Kidney capillary endothelial cell (primary cell): ENCODE measurements at regions not wholly inside any gene's neighbourhood (a gene's known extent, or its start where the extent isn't known, plus 50 kb on each side); places are given as distances from the start of the nearest gene placed in this dataset.

Experiments
- DNase-seq: peaks from one replicate; pipeline ENCODE4 v3.0.0-alpha.2; 2018; ENCODE audit warnings: low spot score

DNA sequence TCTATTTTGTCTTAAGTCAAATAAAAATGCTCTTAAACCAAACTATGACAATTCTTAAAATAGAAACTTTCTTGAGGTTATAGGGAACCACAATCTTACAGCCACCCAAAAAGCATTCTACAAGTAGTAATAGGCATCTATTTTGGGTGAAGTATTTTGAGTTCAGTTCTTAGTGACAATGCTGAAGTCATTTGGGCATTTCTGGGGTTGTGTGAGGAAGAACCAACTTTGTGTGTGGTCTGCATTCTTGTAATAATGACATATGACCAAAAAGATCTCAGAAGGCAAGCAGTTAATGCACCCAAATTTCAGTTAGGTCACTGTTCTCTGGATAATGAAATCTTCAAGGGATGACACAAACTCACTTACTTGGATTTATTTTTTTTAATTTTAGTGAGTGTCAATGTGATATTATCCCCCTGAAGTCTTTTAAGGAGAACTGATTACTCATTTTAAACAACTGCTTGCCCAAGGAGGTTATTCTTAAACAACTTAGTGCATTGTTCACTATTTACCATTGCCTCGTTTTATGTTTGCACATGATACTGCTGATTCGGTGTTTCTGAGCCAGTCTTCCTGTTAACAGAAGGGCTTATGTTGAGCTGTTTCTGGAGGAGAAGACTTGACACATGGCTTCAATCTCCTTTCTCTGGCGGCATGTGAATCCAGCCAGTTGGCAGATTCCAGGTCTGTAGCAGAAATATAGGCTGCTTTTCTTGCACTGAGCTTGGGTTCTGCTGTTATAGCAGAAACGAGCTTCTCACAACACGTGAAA lies 618.9 kb downstream of the BCKDHB start:
- DNase-seq, result no peak

DNA sequence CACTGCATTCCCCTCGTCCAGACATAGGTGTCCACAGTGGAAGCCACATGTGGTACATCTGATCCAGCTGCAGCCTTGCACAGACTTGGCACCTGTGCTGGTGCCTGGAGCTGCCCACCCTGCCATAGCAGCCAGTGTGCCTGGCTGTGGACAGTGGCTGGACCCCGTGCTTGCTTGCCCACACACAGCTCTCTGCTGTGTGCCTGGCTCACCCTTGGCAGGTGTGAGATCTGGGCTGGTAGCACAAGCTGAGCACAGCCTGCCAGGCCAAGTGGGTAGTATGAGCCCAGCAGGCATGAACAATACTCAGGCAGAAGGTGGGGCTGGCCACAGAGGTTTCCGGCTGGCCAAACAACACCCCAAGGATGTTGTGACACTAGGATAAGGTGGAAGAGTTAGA lies 614.4 kb downstream of the BCKDHB start:
- DNase-seq, result no peak

DNA sequence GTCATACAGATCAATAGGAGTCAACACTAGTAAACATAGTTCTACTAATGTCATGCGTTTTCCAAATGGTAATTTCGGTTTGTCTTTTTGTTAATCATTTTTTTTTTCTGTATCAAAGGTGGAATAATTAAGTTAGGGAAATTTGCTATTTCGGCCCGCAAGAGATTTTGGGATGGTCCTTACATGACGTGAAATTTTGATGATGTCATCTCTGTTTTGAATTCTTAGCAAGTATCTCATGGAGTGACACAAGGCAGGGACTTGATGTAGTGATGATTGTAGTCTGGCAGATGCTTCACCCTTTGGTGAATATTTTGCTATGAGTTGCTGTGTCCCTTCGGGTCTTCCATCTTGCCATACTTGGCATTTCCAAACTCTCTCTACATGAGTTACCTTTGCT lies 608.0 kb downstream of the BCKDHB start:
- DNase-seq, result no peak

- no peak for DNase-seq
Observed at GRCh38 chr6:80698459-80698858, 592.0 kb downstream of the BCKDHB start.

DNA sequence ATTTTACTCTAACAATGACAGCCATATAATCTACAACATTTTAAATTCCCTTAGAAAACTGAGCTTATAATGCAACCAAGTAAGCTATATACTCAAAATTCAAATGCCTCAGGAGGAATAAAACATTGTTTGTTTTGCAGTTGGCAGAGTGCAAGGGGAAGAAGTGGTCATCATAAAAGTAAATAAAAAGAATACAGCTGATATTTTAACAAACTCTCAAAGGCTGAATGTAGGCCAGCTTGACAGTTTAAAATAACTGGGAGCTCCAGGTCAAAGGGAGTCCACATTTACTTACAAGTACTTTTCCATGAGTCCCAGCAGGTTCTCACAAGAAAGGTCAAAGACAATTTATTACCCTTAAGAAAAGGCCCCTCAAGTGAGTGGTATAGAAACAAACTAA lies 589.8 kb downstream of the BCKDHB start:
- no peak for DNase-seq

- no peak for DNase-seq
Observed at GRCh38 chr6:80690551-80691131, 584.2 kb downstream of the BCKDHB start.

DNA sequence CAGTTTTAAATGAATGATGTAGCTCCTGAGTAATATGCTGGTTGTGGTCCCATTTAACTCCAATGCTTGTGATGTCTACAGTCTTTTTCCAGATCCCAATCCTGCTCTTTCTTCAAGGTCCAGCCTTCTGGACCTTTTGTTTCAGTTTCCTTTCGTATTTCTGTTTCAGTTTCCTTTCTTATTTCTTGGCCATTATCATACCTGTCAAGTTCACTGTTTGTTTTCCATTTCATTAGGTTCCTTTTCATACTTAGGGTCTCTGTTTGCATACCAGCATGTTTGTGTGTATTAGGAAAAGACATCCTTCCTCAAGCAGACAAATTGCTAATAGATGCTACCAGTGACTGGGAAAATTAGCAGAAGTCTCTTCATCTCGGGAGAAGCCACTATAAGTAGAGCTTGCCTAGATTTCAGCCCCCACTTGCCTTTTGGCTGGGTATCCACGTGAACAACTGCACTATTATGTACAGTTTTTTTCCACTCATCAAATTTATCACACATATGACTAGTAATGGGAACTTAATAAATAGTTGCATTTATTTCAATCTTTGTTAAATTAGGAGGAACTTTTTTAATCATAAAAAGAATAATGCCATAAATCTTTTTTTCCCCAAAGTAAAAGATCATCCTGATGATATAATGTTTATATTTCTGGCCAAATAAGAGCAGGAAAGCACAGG lies 583.4 kb downstream of the BCKDHB start:
- DNase-seq, result no peak

- no peak for DNase-seq
Observed at GRCh38 chr6:80679992-80680391, 573.5 kb downstream of the BCKDHB start.

- no peak for DNase-seq
Observed at GRCh38 chr6:80676386-80676785, 569.9 kb downstream of the BCKDHB start.

GRCh38 chr6:80674669-80675068 lies 568.2 kb downstream of the BCKDHB start:
- no peak for DNase-seq

GRCh38 chr6:80673367-80673766 lies 566.9 kb downstream of the BCKDHB start:
- no peak for DNase-seq

DNA sequence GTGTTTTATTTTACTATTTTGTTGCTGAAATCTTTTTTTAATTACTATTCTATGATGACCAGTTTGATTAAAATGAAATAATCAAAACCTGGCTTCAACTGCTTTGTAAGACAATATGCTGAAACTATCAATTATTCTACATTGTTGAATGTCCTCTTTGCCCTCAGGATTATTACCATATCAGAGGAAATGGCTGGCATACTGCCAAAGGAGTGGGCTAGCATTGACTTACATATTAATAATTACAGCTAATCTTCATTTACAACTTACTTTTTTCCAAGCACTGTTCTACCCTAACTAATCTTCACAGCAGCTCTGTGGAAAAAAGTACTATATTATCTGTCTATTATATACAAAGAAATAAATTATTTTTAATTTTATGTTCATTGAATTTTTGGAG lies 560.5 kb downstream of the BCKDHB start:
- DNase-seq, result no peak

- no peak for DNase-seq
Observed at GRCh38 chr6:80658926-80659325, 552.5 kb downstream of the BCKDHB start.

- DNase-seq, result no peak
Observed at GRCh38 chr6:80647156-80647555, 540.7 kb downstream of the BCKDHB start.

- no peak for DNase-seq
Observed at GRCh38 chr6:80643881-80644280, 537.4 kb downstream of the BCKDHB start.

DNA sequence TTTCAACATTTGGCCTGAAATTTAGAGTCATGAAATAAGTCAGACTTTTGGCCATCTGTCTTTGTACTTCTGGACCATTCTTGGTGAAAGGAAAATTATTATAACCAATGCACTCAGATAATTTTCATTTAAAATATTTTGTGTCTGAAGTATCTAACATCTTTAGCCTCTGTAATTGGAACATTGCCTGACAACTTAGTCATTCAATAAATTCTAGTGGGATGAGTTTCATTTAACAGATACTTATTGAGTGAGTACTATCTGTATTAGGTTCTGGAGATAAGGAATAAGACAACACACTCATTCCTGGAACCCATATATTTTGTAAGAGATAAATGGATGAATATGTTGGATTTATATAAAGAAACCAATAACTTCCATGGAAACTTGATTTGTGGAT lies 536.0 kb downstream of the BCKDHB start:
- no peak for DNase-seq

DNA sequence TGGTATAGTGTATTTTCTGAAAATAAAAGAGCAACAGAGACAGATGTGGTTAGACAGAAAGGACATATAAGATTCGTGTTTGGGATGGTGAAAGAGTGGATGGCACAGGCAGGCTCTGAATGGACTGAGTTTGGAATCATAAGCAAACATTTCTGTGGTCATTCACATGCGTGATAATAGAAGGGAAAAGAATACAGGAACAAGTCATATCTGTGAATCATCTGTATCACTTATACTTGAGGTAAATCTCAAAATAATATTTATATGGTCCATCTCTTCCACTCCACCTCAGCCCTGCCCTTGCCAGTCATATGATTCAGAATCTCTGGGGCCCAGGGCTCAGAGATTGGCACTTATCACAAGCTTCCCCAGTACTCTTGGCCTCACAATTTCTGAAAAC lies 535.1 kb downstream of the BCKDHB start:
- no peak for DNase-seq

DNA sequence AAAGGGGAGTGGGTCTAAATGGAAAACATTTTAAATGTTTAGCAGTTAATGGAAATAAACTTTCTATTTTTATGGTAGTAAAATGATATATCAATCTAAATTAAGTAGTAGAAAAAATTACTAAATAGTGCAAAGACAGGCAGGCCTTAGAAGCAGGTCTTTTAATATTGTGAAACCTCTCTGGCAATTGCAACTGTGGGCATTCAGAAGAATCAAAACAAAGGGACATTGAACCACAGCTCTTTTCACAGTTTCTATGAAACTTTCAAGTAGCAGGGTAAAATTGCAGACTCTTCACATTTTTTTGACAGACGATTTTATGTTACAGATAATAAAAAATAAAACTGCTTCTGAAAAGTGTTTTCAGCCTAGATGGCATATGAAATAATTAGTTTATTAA lies 533.7 kb downstream of the BCKDHB start:
- DNase-seq, result no peak

DNA sequence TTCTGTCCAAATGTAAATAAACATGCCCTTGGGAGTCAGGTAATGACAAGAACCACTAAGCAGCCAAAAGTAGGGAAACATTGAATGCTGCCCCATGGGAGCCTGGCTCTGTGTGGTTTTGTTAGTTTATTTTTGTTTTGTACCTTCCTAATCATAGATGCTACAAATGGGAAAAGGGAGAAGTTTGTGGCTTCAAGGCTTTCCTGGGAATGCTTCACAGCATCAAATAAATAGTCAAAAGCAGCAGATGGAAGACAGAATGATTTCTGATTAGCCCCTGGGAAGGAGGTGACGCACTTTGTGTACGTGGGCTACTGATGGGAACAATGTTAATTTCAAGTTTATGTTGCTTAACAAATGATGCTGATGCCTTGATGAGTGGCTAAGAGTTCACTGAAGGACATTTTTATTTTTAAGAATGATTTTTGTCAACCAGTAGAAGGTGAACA lies 532.7 kb downstream of the BCKDHB start:
- DNase-seq, result no peak

GRCh38 chr6:80638213-80639055 lies 532.0 kb downstream of the BCKDHB start:
- peak; percentile 94 for DNase-seq

DNA sequence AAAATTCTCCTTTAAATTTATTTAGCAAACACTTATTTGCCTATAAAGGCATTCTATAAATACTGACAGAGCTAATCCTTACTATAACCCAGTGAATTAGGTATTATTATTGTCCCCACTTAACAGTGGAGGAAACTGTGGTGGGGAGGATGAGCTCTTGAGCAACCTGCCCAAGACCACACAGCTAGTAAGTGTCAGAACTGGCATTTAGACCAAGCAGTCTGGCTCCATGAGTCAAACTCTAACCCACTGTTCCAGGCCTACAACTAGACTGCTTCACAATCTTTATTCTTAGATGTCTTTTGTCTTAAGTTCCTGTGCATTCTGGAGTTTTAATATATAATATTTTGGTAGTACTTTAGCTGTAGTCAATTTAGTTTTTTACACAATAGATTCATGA lies 530.8 kb downstream of the BCKDHB start:
- DNase-seq, result no peak

- DNase-seq, result no peak
Observed at GRCh38 chr6:80636689-80637088, 530.2 kb downstream of the BCKDHB start.
